ENCODE measurements at regions not wholly inside any gene's neighbourhood (a gene's known extent, or its start where the extent isn't known, plus 50 kb on each side); places are given as distances from the start of the nearest gene placed in this dataset.
"Not testable (repeated sequence)": the region's sequence is repeated elsewhere in the genome, so short reads cannot be mapped to it uniquely, and the experiment has no call there.

- DNase-seq = no peak
Measured at GRCh38 chr1:189152685-189153084, 1325.0 kb downstream of the BRINP3 start.

- no peak for DNase-seq
Measured at GRCh38 chr1:189158155-189158554, 1319.5 kb downstream of the BRINP3 start.

GRCh38 chr1:189175889-189176288 lies 1301.8 kb downstream of the BRINP3 start:
- no peak for DNase-seq

GRCh38 chr1:189180057-189180456 lies 1297.6 kb downstream of the BRINP3 start:
- DNase-seq = no peak

- DNase-seq = no peak
Measured at GRCh38 chr1:189185097-189185496, 1292.6 kb downstream of the BRINP3 start.

GRCh38 chr1:189192741-189193520 lies 1284.7 kb downstream of the BRINP3 start:
- DNase-seq = no peak

- DNase-seq = no peak
Measured at GRCh38 chr1:189205863-189206262, 1271.8 kb downstream of the BRINP3 start.

- no peak for DNase-seq
Measured at GRCh38 chr1:189206617-189207016, 1271.0 kb downstream of the BRINP3 start.

GRCh38 chr1:189211742-189212141 lies 1265.9 kb downstream of the BRINP3 start:
- no peak for DNase-seq

- DNase-seq = no peak
Measured at GRCh38 chr1:189212606-189213005, 1265.1 kb downstream of the BRINP3 start.

GRCh38 chr1:189216886-189217285 lies 1260.8 kb downstream of the BRINP3 start:
- DNase-seq = no peak

GRCh38 chr1:189217646-189218045 lies 1260.0 kb downstream of the BRINP3 start:
- no peak for DNase-seq

GRCh38 chr1:189220750-189221149 lies 1256.9 kb downstream of the BRINP3 start:
- DNase-seq = no peak

- not testable (repeated sequence) for DNase-seq
Measured at GRCh38 chr1:189225794-189226145, 1251.9 kb downstream of the BRINP3 start.

- no peak for DNase-seq
Measured at GRCh38 chr1:189226779-189227178, 1250.9 kb downstream of the BRINP3 start.

- no peak for DNase-seq
Measured at GRCh38 chr1:189237008-189237407, 1240.7 kb downstream of the BRINP3 start.

GRCh38 chr1:189253601-189254350 lies 1223.9 kb downstream of the BRINP3 start:
- no peak for DNase-seq

- DNase-seq = not testable (repeated sequence)
Measured at GRCh38 chr1:189261128-189261527, 1216.5 kb downstream of the BRINP3 start.

GRCh38 chr1:189269011-189269410 lies 1208.7 kb downstream of the BRINP3 start:
- DNase-seq = no peak

- no peak for DNase-seq
Measured at GRCh38 chr1:189274267-189274666, 1203.4 kb downstream of the BRINP3 start.

GRCh38 chr1:189275796-189276195 lies 1201.9 kb downstream of the BRINP3 start:
- DNase-seq = no peak

GRCh38 chr1:189289346-189289745 lies 1188.3 kb downstream of the BRINP3 start:
- DNase-seq = no peak

GRCh38 chr1:189301235-189301634 lies 1176.4 kb downstream of the BRINP3 start:
- DNase-seq = no peak

GRCh38 chr1:189305279-189305678 lies 1172.4 kb downstream of the BRINP3 start:
- no peak for DNase-seq
